PFSK-1 (cell line): ENCODE measurements at regions not wholly inside any gene's neighbourhood (a gene's known extent, or its start where the extent isn't known, plus 50 kb on each side); places are given as distances from the start of the nearest gene placed in this dataset.

ENCODE experiments used
- FOXP2 ChIP-seq: optimal IDR thresholded peaks from 2 replicates; pipeline ENCODE3; 2011; ENCODE audit warnings: borderline replicate concordance, control low read depth, inconsistent platforms; ENCODE audit not compliant: insufficient read depth; ENCODE audit errors: extremely low read length, extremely low read depth
- POLR2AphosphoS5 ChIP-seq: IDR thresholded peaks from 2 replicates; pipeline ENCODE4 v1.6.1; 2012; ENCODE audit warnings: low read depth, mild to moderate bottlenecking, control low read depth, low read length, moderate library complexity
- REST ChIP-seq, 2 experiments: IDR thresholded peaks; 2 replicates each; pipeline versions ENCODE4 v1.6.1 to v1.8.0; 2011 to 2012; ENCODE audit warnings: low read depth in 2 of 2, low read length in 2 of 2, control low read depth in 1 of 2, inconsistent platforms in 1 of 2, mild to moderate bottlenecking in 1 of 2, moderate library complexity in 1 of 2; ENCODE audit not compliant: insufficient read depth in 1 of 2
- SIN3A ChIP-seq: IDR thresholded peaks from 2 replicates; pipeline ENCODE4 v1.6.1; 2012; ENCODE audit warnings: mild to moderate bottlenecking, low read length, moderate library complexity, borderline replicate concordance; ENCODE audit not compliant: insufficient read depth
- TAF1 ChIP-seq: IDR thresholded peaks from 2 replicates; pipeline ENCODE4 v1.6.1; 2012; ENCODE audit warnings: low read length, control low read depth, borderline replicate concordance; ENCODE audit not compliant: insufficient read depth

- TF ChIP-seq TAF1: no peak
- TF ChIP-seq FOXP2: no peak
- no peak for TF ChIP-seq POLR2AphosphoS5
- no peak for TF ChIP-seq REST (IDR thresholded peaks at IDR 0.05; ENCODE audit: insufficient read depth in 1 of 2, low read depth in 2 of 2, low read length in 2 of 2)
- TF ChIP-seq SIN3A: no peak
Observed at GRCh38 chr10:4767033-4767814, 58.8 kb upstream of the AKR1E2 start.

- TF ChIP-seq TAF1: no peak
- no peak for TF ChIP-seq POLR2AphosphoS5
- no peak for TF ChIP-seq FOXP2
- TF ChIP-seq REST (IDR thresholded peaks at IDR 0.05; ENCODE audit: insufficient read depth in 1 of 2, low read depth in 2 of 2, low read length in 2 of 2): no peak
- TF ChIP-seq SIN3A: no peak
Observed at GRCh38 chr10:4766454-4766853, 59.6 kb upstream of the AKR1E2 start.

- TF ChIP-seq SIN3A (no peak), POLR2AphosphoS5 (no peak), REST (IDR thresholded peaks at IDR 0.05; ENCODE audit: insufficient read depth in 1 of 2, low read depth in 2 of 2, low read length in 2 of 2) (no peak), FOXP2 (no peak), TAF1 (no peak)
Observed at GRCh38 chr10:4765428-4765827, 60.6 kb upstream of the AKR1E2 start.

GRCh38 chr10:4763960-4764428 lies 62.0 kb upstream of the AKR1E2 start:
- TF ChIP-seq FOXP2: no peak
- no peak for TF ChIP-seq POLR2AphosphoS5
- no peak for TF ChIP-seq REST (IDR thresholded peaks at IDR 0.05; ENCODE audit: insufficient read depth in 1 of 2, low read depth in 2 of 2, low read length in 2 of 2)
- no peak for TF ChIP-seq SIN3A
- no peak for TF ChIP-seq TAF1
